Esophagus muscularis mucosa (tissue), 3 donors: ENCODE measurements at regions not wholly inside any gene's neighbourhood (a gene's known extent, or its start where the extent isn't known, plus 50 kb on each side); places are given as distances from the start of the nearest gene placed in this dataset.

Experiments used
- EP300 ChIP-seq: sonication (generic); formaldehyde crosslinking; IDR thresholded peaks from one replicate; pipeline ENCODE4 v1.6.1; 2017; ENCODE audit warnings: antibody characterized with exemption
- TF ChIP-seq, protein P1 (sequence below), 3 experiments: fragments of 200-600 bp in 2 of 3; fragments of 450-650 bp in 1 of 3; sonication (generic) in 2 of 3; IDR thresholded peaks; one replicate each; pipeline ENCODE4 v1.5.1; 2017 to 2019; ENCODE audit warnings: antibody characterized with exemption in 3 of 3, mild to moderate bottlenecking in 2 of 3, moderate library complexity in 1 of 3

- TF ChIP-seq, protein P1, sequence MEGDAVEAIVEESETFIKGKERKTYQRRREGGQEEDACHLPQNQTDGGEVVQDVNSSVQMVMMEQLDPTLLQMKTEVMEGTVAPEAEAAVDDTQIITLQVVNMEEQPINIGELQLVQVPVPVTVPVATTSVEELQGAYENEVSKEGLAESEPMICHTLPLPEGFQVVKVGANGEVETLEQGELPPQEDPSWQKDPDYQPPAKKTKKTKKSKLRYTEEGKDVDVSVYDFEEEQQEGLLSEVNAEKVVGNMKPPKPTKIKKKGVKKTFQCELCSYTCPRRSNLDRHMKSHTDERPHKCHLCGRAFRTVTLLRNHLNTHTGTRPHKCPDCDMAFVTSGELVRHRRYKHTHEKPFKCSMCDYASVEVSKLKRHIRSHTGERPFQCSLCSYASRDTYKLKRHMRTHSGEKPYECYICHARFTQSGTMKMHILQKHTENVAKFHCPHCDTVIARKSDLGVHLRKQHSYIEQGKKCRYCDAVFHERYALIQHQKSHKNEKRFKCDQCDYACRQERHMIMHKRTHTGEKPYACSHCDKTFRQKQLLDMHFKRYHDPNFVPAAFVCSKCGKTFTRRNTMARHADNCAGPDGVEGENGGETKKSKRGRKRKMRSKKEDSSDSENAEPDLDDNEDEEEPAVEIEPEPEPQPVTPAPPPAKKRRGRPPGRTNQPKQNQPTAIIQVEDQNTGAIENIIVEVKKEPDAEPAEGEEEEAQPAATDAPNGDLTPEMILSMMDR (IDR thresholded peaks at IDR 0.05): no peak
- no peak for TF ChIP-seq EP300
These were observed 126.2 kb upstream of the RBFOX1 start for GRCh38 chr16:7206469-7206868.
